ENCODE measurements at regions not wholly inside any gene's neighbourhood (a gene's known extent, or its start where the extent isn't known, plus 50 kb on each side); places are given as distances from the start of the nearest gene placed in this dataset.

GRCh38 chr21:15443740-15444117 lies 286.1 kb upstream of the USP25 start:
- WGBS, 2 donors (ENCODE audit: low coverage in 1 of 2): 30 to 44% methylated on average over 2 of the region's 2 CpGs
- Histone ChIP-seq H3K27ac (no peak overlapping the region), H3K27me3 (no peaks in the 10 kb centered on the region), H3K4me3 (no peak overlapping the region), H3K4me1 (peaks cover 3 to 34% (median 5%) of the 10 kb centered on the region in 3 donors), H3K9me3 (no peaks in the 10 kb centered on the region), H3K36me3 (no peaks in the 10 kb centered on the region)
- no peak for ATAC-seq
- TF ChIP-seq POLR2AphosphoS5 (IDR thresholded peaks at IDR 0.05) (no peak), POLR2A (IDR thresholded peaks at IDR 0.05) (no peak), EP300 (IDR thresholded peaks at IDR 0.05) (no peak), CTCF (IDR thresholded peaks at IDR 0.05) (no peak)

DNA sequence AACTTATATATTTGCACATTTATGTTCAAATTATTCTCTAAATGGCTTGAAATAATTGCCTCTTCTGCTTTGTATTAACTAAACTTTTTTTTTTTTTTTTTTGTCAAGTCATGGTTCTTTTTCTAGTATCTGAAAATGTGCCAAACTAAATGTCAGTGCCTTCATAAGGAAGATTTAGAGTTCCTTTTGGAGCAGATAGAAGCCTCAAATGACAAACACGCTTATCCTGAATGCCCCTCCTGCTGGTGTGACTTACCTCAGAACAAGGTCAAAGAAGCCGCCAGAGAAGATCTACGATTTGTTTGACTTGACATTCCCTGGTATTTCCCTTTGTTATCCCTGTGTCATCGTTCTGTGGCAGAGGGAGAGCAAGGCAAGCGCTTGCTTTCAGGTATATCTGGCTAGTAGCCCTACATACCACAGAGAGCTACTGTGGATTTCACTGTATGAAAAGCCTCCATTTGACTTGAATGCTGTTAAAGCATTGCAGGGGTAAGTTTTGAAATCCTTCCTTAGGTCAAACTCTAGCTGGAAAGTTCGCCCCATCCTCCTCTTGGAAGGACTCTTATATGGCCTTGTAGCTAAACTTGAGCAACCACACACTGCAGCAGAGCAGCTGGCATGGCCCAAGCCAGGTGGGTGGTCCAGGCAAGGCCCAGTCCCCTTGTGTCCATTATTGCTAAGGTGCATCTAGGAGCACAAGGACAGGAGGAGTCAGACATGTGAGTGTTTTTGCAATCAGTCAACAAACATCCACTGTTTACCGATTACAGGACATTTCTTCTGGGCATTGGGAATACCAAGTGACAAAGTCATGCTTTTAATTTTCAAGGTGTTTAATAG lies 285.4 kb upstream of the USP25 start:
- Histone ChIP-seq H3K4me1 (peaks cover 3 to 34% (median 5%) of the 10 kb centered on the region in 3 donors), H3K27me3 (no peaks in the 10 kb centered on the region), H3K9me3 (no peaks in the 10 kb centered on the region), H3K27ac (no peak overlapping the region), H3K4me3 (no peak overlapping the region), H3K36me3 (no peaks in the 10 kb centered on the region)
- WGBS, 2 donors (ENCODE audit: low coverage in 1 of 2): 56 to 79% methylated on average over 5 to 7 of the region's 7 CpGs
- no peak for ATAC-seq
- TF ChIP-seq POLR2AphosphoS5 (IDR thresholded peaks at IDR 0.05): no peak
- no peak for TF ChIP-seq EP300 (IDR thresholded peaks at IDR 0.05)
- TF ChIP-seq CTCF (IDR thresholded peaks at IDR 0.05): no peak

GRCh38 chr21:15445327-15445726 lies 284.5 kb upstream of the USP25 start:
- ATAC-seq: no peak
- 67% methylated on average over 2 of the region's 2 CpGs; no CpG with 5 or more reads in 1 of the 2 donors for WGBS, 2 donors (ENCODE audit: low coverage in 1 of 2)
- no peak overlapping the region for H3K27ac ChIP-seq

DNA sequence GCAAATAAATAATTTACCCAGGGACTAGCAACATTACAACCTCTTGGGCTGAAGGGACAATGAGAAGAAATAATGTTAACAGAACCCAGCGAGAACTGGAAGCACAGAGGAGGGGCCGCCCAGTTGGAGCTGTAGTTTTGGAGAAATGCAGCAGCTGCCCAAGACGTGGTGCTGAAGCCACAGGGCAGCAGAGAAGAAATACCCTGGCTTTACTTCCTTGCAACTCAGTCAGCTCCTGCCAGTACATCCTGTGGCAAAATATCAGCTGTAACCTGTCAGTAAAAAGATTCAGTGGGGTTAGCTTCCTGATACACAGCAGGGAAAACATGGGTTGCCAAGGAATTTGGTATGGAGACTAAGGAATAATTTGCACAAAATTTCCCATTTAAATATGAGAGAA lies 283.6 kb upstream of the USP25 start:
- WGBS, 2 donors (ENCODE audit: low coverage in 1 of 2): 71 to 79% methylated on average over 3 of the region's 3 CpGs
- H3K27ac ChIP-seq: no peak overlapping the region
- H3K4me1 ChIP-seq: peaks cover 3 to 32% (median 5%) of the 10 kb centered on the region in 3 donors
- H3K36me3 ChIP-seq: no peaks in the 10 kb centered on the region
- no peaks in the 10 kb centered on the region for H3K9me3 ChIP-seq
- no peak for ATAC-seq
- H3K4me3 ChIP-seq: no peak overlapping the region
- H3K27me3 ChIP-seq: no peaks in the 10 kb centered on the region
- TF ChIP-seq CTCF (IDR thresholded peaks at IDR 0.05): no peak
- TF ChIP-seq EP300 (IDR thresholded peaks at IDR 0.05): no peak
- TF ChIP-seq POLR2A (IDR thresholded peaks at IDR 0.05): no peak
- TF ChIP-seq POLR2AphosphoS5 (IDR thresholded peaks at IDR 0.05): no peak

More at GRCh38 chr21:15445327-15445726, 284.5 kb upstream of the USP25 start:
- H3K9me3 ChIP-seq: no peaks in the 10 kb centered on the region
- H3K27me3 ChIP-seq: no peaks in the 10 kb centered on the region
- H3K36me3 ChIP-seq: no peaks in the 10 kb centered on the region
- peaks cover 3 to 34% (median 5%) of the 10 kb centered on the region in 3 donors for H3K4me1 ChIP-seq
- H3K4me3 ChIP-seq: no peak overlapping the region
- TF ChIP-seq EP300 (IDR thresholded peaks at IDR 0.05) (no peak), POLR2AphosphoS5 (IDR thresholded peaks at IDR 0.05) (no peak)

DNA sequence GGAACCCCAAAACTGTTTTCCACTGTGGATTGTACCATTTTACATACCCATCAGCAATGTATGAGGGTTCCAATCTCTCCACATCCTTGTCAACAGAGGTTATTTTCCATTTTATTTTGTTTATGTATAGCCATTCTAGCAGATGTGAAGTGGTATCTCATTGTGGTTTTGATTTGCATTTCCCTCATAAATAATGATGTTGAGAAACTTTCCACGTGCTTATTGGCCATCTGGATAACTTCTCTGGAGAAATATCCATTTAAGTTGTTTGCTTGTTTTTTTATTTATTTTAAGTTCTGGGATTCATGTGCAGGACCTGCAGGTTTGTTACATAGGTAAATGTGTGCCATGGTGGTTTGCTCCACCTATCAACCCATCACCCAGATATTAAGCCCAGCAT lies 280.2 kb upstream of the USP25 start:
- H3K27me3 ChIP-seq: no peaks in the 10 kb centered on the region
- 35 to 78% methylated on average over 1 of the region's 1 CpG for WGBS, 2 donors (ENCODE audit: low coverage in 1 of 2)
- H3K27ac ChIP-seq: no peak overlapping the region
- H3K4me3 ChIP-seq: no peak overlapping the region
- no peaks in the 10 kb centered on the region for H3K9me3 ChIP-seq
- no peaks in the 10 kb centered on the region for H3K36me3 ChIP-seq
- H3K4me1 ChIP-seq: peaks cover under 1 to 3% (median 2%) of the 10 kb centered on the region in 3 donors
- no peak for ATAC-seq
- TF ChIP-seq EP300 (IDR thresholded peaks at IDR 0.05): no peak
- TF ChIP-seq POLR2AphosphoS5 (IDR thresholded peaks at IDR 0.05): no peak
- TF ChIP-seq POLR2A (IDR thresholded peaks at IDR 0.05): no peak
- TF ChIP-seq CTCF (IDR thresholded peaks at IDR 0.05): no peak
